Right lobe of liver (tissue), 6 donors: ENCODE measurements at regions not wholly inside any gene's neighbourhood (a gene's known extent, or its start where the extent isn't known, plus 50 kb on each side); places are given as distances from the start of the nearest gene placed in this dataset.
"Not testable (repeated sequence)": the region's sequence is repeated elsewhere in the genome, so short reads cannot be mapped to it uniquely, and the experiment has no call there.

ENCODE experiments used
- ATAC-seq, 4 donors: fragments of 200-7000 bp; cut with Tn5 transposase; one replicate each; pipeline ENCODE4 v1.9.1; 2020; ENCODE audit warnings: mild to moderate bottlenecking in 4 of 4, moderate library complexity in 4 of 4
- DNase-seq, 3 donors: peaks; one replicate each; pipeline ENCODE4 v3.0.0-alpha.2; 2020
- H3K27ac ChIP-seq, 3 donors: fragments of 200-600 bp; one replicate each; pipeline ENCODE4 v1.8.0; 2022
- H3K27me3 ChIP-seq, 2 donors: fragments of 200-600 bp; one replicate each; pipeline ENCODE4 v1.8.0; 2022
- H3K36me3 ChIP-seq, 4 donors: fragments of 200-600 bp; sonication (generic) in 1 of 4; one replicate each; pipeline versions ENCODE4 v1.5.1 to v1.8.0; 2017 to 2022; ENCODE audit warnings: control low read depth in 1 of 4
- H3K4me1 ChIP-seq, 4 donors: fragments of 200-600 bp; sonication (generic) in 1 of 4; one replicate each; pipeline versions ENCODE4 v1.5.1 to v1.8.0; 2017 to 2022; ENCODE audit warnings: control low read depth in 1 of 4
- H3K4me3 ChIP-seq, 3 donors: fragments of 200-600 bp; one replicate each; pipeline ENCODE4 v1.8.0; 2022
- H3K9me3 ChIP-seq, 4 donors: fragments of 200-600 bp; sonication (generic) in 1 of 4; one replicate each; pipeline versions ENCODE4 v1.5.1 to v1.8.0; 2017 to 2022; ENCODE audit warnings: control low read depth in 1 of 4
- CTCF ChIP-seq, 4 donors: fragments of 200-600 bp in 3 of 4; fragments of 450-650 bp in 1 of 4; IDR thresholded peaks; one replicate each; pipeline versions ENCODE4 v1.5.1 to v1.8.0; 2016 to 2022; ENCODE audit warnings: antibody characterized with exemption in 4 of 4, mild to moderate bottlenecking in 2 of 4
- POLR2A ChIP-seq: fragments of 450-650 bp; IDR thresholded peaks from one replicate; pipeline ENCODE4 v1.6.1; 2017; ENCODE audit warnings: antibody characterized with exemption, mild to moderate bottlenecking
- WGBS: methylation state at CpG from one replicate; pipeline ENCODE4 v1.1.6; 2018; ENCODE audit warnings: low coverage, low lambda C conversion rate; ENCODE audit not compliant: insufficient coverage; ENCODE audit errors: missing lambda C conversion rate; 5-methylcytosine and 5-hydroxymethylcytosine counted together
- intact Hi-C, 2 donors: fragments of 100-400 bp; cut with DNase I; formaldehyde crosslinking; loops; one replicate each; pipeline versions ENCODE4 v1.11.2 to v1.14.1; 2022
- donor health status: DM: no; HTN: yes; CAD: no.
- donor health status: DM: no; HTN: no; CAD: no.
- donor health status: DM: no; HTN: no; CAD: no.
- donor health status: DM: no; HTN: yes; CAD: no.
- donor health status: DM: no; HTN: yes; CAD: no.

- no peaks in the 10 kb centered on the region for H3K9me3 ChIP-seq
- ATAC-seq, result no peak
- no peak for DNase-seq
- intact Hi-C loops, result no loop called here
- H3K4me1 ChIP-seq, result no peaks in the 10 kb centered on the region
- H3K27me3 ChIP-seq, result no peaks in the 10 kb centered on the region
- H3K36me3 ChIP-seq, result no peaks in the 10 kb centered on the region
- TF ChIP-seq CTCF (IDR thresholded peaks at IDR 0.05) (no peak), POLR2A (no peak)
- WGBS, result 49% methylated on average over 14 of the region's 50 CpGs
- H3K27ac ChIP-seq, result no peak overlapping the region
- no peak overlapping the region for H3K4me3 ChIP-seq
These were observed 226.2 kb downstream of the CCDC74A start for GRCh38 chr2:131753640-131754561.

GRCh38 chr2:131754929-131755720 lies 227.4 kb downstream of the CCDC74A start:
- ATAC-seq, result no peak
- intact Hi-C loops, result no loop called here
- Histone ChIP-seq H3K4me3 (no peak overlapping the region), H3K27me3 (no peaks in the 10 kb centered on the region), H3K9me3 (no peaks in the 10 kb centered on the region), H3K4me1 (no peaks in the 10 kb centered on the region), H3K36me3 (no peaks in the 10 kb centered on the region), H3K27ac (no peak overlapping the region)
- no peak for DNase-seq
- TF ChIP-seq POLR2A (no peak), CTCF (IDR thresholded peaks at IDR 0.05) (no peak)
- WGBS, result 76% methylated on average over 27 of the region's 41 CpGs

- TF ChIP-seq POLR2A, result no peak
- TF ChIP-seq CTCF (IDR thresholded peaks at IDR 0.05), result no peak
- H3K36me3 ChIP-seq, result no peaks in the 10 kb centered on the region
- intact Hi-C loops, result no loop called here
- no peak overlapping the region for H3K4me3 ChIP-seq
- H3K9me3 ChIP-seq, result no peaks in the 10 kb centered on the region
- H3K4me1 ChIP-seq, result no peaks in the 10 kb centered on the region
- H3K27ac ChIP-seq, result no peak overlapping the region
- DNase-seq, result no peak
- ATAC-seq, result no peak
- 76% methylated on average over 15 of the region's 40 CpGs for WGBS
- no peaks in the 10 kb centered on the region for H3K27me3 ChIP-seq
These were observed 228.6 kb downstream of the CCDC74A start for GRCh38 chr2:131756141-131756907.

GRCh38 chr2:131758941-131759340 lies 231.3 kb downstream of the CCDC74A start:
- intact Hi-C loops, DNase-seq, H3K36me3 ChIP-seq, H3K27ac ChIP-seq, ATAC-seq, H3K4me3 ChIP-seq, H3K27me3 ChIP-seq, H3K9me3 ChIP-seq, H3K4me1 ChIP-seq: not testable (repeated sequence)
- WGBS, result no CpG with 5 or more reads among the region's 4 CpGs

GRCh38 chr2:131774955-131775555 lies 247.4 kb downstream of the CCDC74A start:
- WGBS, result no CpG with 5 or more reads among the region's 10 CpGs
- DNase-seq, H3K27ac ChIP-seq, H3K4me3 ChIP-seq, ATAC-seq, H3K4me1 ChIP-seq, intact Hi-C loops, H3K9me3 ChIP-seq, H3K27me3 ChIP-seq, H3K36me3 ChIP-seq: not testable (repeated sequence)

GRCh38 chr2:131775903-131776506 lies 248.3 kb downstream of the CCDC74A start:
- ATAC-seq, DNase-seq, H3K36me3 ChIP-seq, H3K4me1 ChIP-seq, H3K27ac ChIP-seq, H3K27me3 ChIP-seq, H3K9me3 ChIP-seq, H3K4me3 ChIP-seq, intact Hi-C loops: not testable (repeated sequence)
- WGBS, result 80% methylated on average over 2 of the region's 12 CpGs

GRCh38 chr2:131780446-131780845 lies 252.8 kb downstream of the CCDC74A start:
- H3K4me1 ChIP-seq, ATAC-seq, H3K9me3 ChIP-seq, DNase-seq, H3K4me3 ChIP-seq, H3K27me3 ChIP-seq, intact Hi-C loops, H3K27ac ChIP-seq, H3K36me3 ChIP-seq: not testable (repeated sequence)
- 67% methylated on average over 3 of the region's 5 CpGs for WGBS
